IMR-90 (cell line): ENCODE measurements at regions not wholly inside any gene's neighbourhood (a gene's known extent, or its start where the extent isn't known, plus 50 kb on each side); places are given as distances from the start of the nearest gene placed in this dataset.

Experiments used
- BHLHE40 ChIP-seq: fragments of 150-350 bp; IDR thresholded peaks from 2 replicates; pipeline ENCODE4 v1.6.1; 2016; ENCODE audit warnings: mild to moderate bottlenecking, low read depth, low read length
- CEBPB ChIP-seq: IDR thresholded peaks from 2 replicates; pipeline ENCODE4 v1.6.1; 2012; ENCODE audit warnings: low read depth, low read length, improper control_type of control experiment
- CHD1 ChIP-seq: IDR thresholded peaks from 2 replicates; pipeline ENCODE4 v1.6.1; 2012; ENCODE audit warnings: low read depth, low read length, improper control_type of control experiment
- CTCF ChIP-seq: conservative IDR thresholded peaks from 2 replicates; pipeline ENCODE4 v1.5.1; 2012; ENCODE audit warnings: mild to moderate bottlenecking, low read depth, low read length, improper control_type of control experiment
- ELK1 ChIP-seq: fragments of 150-350 bp; IDR thresholded peaks from 2 replicates; pipeline ENCODE4 v1.6.1; 2016; ENCODE audit warnings: low read depth, mild to moderate bottlenecking, low read length, moderate library complexity, borderline replicate concordance
- FOS ChIP-seq: fragments of 150-350 bp; IDR thresholded peaks from 2 replicates; pipeline ENCODE4 v1.6.1; 2016; ENCODE audit warnings: low read depth, low read length
- MAFK ChIP-seq: IDR thresholded peaks from 2 replicates; pipeline ENCODE4 v1.6.1; 2012; ENCODE audit warnings: low read depth, low read length, improper control_type of control experiment
- MXI1 ChIP-seq: IDR thresholded peaks from 2 replicates; pipeline ENCODE4 v1.6.1; 2012; ENCODE audit warnings: low read depth, mild to moderate bottlenecking, low read length, moderate library complexity, borderline replicate concordance
- POLR2A ChIP-seq: IDR thresholded peaks from 2 replicates; pipeline ENCODE4 v1.6.1; 2012; ENCODE audit warnings: mild to moderate bottlenecking, low read depth, low read length
- RAD21 ChIP-seq: IDR thresholded peaks from 2 replicates; pipeline ENCODE4 v1.6.1; 2012; ENCODE audit warnings: low read length, improper control_type of control experiment
- RCOR1 ChIP-seq: IDR thresholded peaks from 2 replicates; pipeline ENCODE4 v1.6.1; 2012; ENCODE audit warnings: mild to moderate bottlenecking, low read length, improper control_type of control experiment; ENCODE audit not compliant: insufficient replicate concordance
- RFX5 ChIP-seq: IDR thresholded peaks from 2 replicates; pipeline ENCODE4 v1.8.0; 2012; ENCODE audit warnings: low read depth, mild to moderate bottlenecking, low read length, moderate library complexity
- SMC3 ChIP-seq: fragments of 150-350 bp; IDR thresholded peaks from 2 replicates; pipeline ENCODE4 v1.6.1; 2016; ENCODE audit warnings: low read depth, mild to moderate bottlenecking, antibody characterized with exemption, low read length, moderate library complexity
- USF2 ChIP-seq: fragments of 150-350 bp; IDR thresholded peaks from 2 replicates; pipeline ENCODE4 v1.6.1; 2017; ENCODE audit warnings: mild to moderate bottlenecking, antibody characterized with exemption, low read length, low read depth

- TF ChIP-seq CTCF (no peak), USF2 (no peak), CEBPB (no peak), BHLHE40 (no peak), SMC3 (no peak), POLR2A (no peak), ELK1 (no peak), CHD1 (no peak), FOS (no peak), RAD21 (no peak), RCOR1 (no peak), RFX5 (no peak), MXI1 (no peak), MAFK (no peak)
Observed at GRCh38 chr2:215607766-215608165, 171.9 kb upstream of the FN1 start.
